HL-60/S4 (cell line): ENCODE measurements at regions not wholly inside any gene's neighbourhood (a gene's known extent, or its start where the extent isn't known, plus 50 kb on each side); places are given as distances from the start of the nearest gene placed in this dataset.
"Not testable (repeated sequence)": the region's sequence is repeated elsewhere in the genome, so short reads cannot be mapped to it uniquely, and the experiment has no call there.

ENCODE experiments used
- in situ Hi-C: fragments of 300-500 bp; cut with MboI; formaldehyde crosslinking; loops from 2 replicates; pipeline ENCODE4 v1.14.3; 2022; ENCODE audit warnings: low sequenced_read_pairs

DNA sequence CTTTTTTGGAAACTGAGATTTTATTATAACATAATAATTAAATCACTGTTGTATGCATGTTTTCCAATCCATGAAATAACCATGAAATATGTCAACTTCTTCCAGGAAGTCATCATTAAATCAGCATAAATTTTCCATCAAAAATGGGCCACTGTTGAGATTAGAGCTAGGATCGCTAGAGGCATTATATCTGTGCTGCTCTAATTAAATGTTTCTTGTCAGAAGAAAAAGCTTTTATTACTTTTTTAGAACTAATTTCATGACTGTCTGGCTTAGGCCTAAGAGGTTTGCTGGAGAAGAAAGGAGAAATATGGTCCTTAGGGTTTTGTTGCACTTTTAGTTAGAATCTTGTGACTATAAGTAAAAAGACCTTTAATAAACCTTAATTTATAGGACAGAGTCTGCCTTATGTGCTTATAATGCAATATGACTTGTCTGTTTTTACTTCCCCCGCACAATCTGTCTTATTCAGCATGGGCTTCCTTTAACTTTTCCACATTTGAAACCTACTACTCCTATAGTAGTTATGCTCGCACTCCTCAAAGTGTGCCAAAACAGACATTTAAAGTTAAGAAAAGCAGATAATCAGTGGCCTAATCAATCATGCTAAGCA lies 363.4 kb upstream of the GCFC2 start:
- in situ Hi-C loops, result no loop called here

DNA sequence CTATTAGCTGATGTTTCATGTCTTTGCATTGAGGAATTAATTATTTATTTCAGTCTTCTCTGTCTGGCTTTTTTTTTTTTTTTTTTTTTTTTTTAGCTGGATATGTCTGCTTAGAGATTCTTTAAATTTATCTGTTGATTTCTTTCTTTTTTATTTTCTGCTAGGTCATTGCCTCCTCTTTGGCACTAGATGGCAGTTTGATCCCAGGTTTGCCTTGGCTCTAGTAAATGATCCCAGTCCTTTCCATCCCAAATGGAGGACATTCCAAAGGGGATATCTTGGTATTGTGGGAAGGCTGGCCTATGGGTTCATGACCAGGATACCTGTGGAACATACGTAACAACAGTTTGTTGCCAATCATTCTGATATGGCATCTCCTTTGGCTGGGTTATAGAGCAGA lies 339.5 kb upstream of the GCFC2 start:
- in situ Hi-C loops, result no loop called here

DNA sequence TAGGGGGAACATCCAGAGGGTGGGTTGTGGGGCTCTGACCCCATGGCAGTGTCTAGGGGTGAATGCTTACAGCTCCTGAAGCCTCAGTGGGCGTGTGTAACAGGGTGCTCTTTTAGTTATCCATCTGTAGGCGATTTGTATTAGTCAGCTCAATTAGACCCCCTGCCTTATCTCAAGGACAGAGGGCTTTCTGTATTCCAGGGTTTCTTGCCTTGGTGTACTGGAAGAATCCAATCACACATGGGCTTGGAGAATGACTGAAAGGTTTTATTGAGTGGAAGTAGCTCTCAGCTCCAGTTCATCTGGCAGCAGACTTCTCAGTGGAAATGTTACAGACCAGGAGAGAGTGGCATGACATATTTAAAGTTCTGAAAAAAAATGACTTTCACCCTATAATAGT lies 334.0 kb upstream of the GCFC2 start:
- in situ Hi-C loops, result no loop called here

DNA sequence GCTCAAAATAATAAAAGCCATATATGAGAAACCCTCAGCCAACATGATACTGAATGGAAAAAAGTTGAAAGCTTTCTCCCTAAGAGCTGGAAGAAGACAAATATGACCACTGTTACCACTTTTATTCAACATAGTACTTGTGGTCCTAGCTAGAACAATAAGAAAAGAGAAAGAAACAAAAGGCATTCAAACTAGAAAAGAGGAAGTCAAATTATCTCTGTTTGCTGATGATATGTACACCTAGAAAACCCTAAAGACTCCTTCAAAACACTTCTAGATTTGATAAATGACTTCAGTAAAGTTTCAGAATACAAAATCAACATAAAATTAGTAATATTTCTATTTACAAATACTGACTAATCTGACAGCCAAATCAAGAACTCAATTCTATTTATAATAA lies 328.8 kb upstream of the GCFC2 start:
- in situ Hi-C loops, result no loop called here

DNA sequence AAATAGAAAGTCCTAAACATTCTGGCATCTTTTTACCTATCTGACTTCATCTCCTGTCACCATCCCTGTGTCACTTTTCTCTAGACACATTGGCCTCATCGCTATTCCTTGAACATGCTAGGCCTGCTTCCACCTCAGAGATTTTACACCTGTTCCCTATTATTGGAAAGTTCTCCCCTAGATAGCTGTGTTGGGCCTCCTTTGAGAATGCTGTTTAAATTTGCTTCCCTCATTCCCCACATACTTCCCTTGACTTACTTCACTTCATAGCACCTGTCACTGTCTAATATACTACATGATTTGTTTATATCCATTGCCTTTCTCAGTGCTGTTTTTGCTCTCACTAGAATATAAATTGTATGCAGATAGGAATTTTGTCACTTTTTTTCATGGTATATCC lies 317.0 kb upstream of the GCFC2 start:
- in situ Hi-C loops, result no loop called here

DNA sequence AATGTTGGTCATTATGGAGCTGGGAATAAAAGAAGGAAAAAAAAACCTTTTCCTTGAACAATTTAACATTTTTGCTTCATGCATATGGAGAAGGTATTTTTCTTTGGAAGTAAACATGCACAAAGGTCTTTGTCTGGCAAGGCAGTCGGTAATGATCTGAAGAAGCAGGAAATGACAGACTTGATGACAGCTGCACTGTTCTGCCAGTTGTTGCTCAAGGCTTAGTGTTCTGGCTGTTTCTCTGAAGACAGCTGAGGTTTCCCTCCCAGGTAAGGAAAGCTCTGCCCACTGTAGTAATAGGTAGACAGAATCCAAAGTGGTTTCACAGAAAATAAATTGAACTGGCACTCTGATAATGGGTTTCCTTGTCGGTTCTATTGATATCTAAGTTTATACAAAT lies 308.4 kb upstream of the GCFC2 start:
- in situ Hi-C loops, result no loop called here

DNA sequence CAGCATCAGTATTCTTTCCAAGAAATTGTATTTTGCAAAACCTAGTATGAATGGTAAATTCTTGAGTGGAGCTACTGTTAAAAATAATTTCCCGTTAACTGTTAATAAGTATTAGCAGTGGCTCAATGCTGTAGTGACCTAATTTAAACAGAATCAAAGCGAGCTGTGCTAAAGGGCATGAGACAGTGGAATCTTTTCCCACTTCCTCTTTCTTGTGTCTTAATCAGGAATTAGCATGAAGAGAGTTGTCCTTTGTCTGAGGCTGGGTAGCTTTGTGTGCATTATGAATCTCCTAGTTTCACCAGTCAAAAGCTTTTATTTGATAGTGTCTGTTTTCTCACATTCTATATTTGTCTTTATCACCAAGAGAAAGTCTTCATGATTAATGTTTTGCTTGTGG lies 298.8 kb upstream of the GCFC2 start:
- in situ Hi-C loops, result no loop called here

DNA sequence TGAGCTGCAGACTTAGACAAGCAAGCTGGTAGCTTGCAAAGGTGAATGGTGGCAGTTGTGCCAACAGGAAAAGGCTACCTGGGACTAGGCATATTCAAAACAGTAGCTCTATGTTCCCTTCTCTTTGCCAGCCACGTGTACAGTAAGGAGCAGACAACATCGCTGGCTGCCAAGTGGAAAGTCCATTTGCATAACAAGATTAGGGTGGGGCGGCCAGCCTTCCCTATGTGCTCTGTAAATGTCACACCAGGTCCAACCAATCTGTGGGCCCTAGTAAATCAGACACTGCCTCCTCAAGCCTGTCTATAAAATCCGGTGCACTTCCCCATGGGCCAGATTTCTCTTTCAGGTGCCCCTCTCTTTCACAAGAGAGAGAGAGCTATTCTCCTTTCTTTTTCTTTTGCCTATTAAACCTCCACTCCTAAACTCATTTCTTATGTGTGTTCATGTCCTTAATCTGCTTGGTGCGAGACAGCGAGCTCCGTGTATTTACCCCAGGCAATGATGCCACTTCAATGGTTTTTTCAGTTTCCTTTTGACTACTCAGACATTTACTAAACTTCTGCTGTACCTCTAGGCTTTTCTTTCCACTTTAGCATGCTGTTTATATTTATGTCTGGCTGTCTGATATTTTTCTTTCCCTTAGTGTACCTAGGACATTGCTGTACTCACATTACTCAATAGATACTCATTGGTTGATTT lies 297.4 kb upstream of the GCFC2 start:
- in situ Hi-C loops, result no loop called here

DNA sequence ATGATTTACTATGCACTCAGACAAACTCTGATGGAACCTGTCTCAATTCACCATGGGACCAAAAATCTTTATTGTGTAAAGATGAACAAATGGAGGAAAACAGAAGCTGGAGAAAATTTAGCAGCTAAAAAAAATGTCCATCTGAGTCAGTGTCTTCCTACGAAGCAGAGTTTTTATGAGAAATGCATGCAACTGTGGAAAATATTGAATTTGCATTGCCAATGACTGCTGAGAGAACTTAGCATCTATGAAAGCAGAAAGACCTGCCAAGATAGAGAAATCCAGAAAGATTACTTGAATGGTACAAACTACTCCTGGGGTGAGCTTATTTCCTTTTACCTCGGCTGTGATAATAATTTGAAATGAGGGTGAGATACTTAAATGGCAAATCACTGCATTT lies 289.7 kb upstream of the GCFC2 start:
- in situ Hi-C loops, result no loop called here

DNA sequence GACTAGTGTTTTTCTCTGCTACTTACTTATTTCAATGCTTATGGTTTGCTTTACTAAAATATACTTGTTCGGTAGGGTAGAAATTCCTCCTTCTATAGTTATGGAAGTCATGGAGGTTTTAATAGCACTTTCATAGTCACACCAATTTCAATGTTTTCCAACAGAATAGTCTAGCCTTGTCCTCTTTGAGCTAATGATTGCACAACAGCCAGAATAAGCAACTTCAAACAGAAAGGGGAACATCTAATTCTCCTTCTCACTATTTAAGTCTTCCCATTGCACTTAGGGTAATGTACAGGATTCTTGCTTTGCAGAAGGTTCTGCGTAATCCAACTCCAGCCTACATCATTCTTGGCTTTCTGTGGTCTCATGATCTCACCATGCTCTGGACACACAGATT lies 287.7 kb upstream of the GCFC2 start:
- in situ Hi-C loops, result no loop called here

DNA sequence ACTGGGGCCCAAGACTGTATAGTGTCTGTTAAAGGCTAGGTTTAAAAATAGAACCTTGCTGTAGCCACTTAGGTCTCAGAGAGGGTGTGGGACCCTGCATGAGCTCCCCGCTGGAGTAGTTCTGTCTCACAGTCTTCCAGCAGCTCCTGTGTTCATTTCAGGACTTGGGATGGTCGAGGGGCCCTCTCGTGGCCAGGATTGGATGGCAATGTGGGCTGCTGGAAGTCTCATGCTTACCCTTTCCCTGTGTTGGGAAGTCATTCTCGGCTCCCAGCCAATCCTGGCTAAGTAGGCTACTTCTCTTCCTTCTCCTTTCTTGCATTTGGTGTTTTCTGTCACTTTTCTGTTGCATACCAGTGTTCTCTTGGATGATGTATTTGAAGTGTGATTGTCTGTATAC lies 284.0 kb upstream of the GCFC2 start:
- in situ Hi-C loops, result no loop called here

DNA sequence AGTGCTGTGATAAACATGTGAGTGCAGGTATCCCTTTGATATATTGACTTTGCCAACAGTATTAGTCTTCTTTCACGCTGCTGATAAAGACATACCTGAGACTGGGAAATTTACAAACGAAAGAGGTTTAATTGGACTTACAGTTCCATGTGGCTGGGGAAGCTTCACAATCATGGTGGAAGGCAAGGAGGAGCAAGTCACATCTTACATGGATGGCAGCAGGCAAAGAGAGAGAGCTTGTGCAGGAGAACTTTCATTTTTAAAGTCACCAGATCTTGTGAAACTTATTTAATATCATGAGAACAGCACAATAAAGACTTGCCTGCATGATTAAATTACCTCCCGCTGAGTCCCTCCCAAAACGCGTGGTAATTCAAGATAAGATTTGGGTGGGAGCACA lies 277.9 kb upstream of the GCFC2 start:
- in situ Hi-C loops, result not testable (repeated sequence)

DNA sequence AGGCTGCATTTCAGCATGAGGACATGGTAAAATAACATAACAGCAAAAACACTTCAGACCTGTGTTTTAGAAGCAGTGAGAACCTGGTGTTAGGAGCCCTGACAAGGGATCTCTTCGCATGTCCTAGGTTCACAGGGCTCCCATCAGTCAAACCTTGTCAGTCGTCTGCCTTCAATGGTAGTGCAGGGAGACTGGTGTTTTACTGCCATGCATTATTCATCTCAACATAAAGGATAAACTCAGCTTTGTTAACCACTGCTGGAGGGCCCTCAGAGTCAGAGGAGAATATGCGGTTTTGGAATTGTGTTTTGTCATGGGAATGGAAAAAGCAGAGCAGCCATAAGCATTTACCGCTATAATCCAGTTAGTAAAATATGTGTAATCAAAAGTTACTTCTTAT lies 275.9 kb upstream of the GCFC2 start:
- in situ Hi-C loops, result no loop called here

DNA sequence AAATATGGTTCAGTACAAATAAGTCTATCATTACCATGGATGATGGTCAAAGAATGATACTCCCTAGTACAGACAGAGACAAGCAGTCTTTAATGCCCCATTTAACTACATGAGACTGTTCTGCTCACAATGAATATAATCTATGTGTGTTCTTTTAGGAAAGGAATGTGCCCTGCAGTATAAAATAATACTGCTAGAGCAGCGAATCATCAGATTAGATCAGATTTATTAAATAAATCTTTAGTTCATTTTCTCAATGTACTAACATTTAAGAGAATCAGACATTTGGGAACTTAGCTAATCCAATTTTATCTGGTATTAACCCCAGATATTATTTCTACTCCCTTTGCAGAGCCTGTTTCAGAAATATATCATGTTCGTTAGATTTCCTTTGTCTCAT lies 272.0 kb upstream of the GCFC2 start:
- in situ Hi-C loops, result no loop called here

DNA sequence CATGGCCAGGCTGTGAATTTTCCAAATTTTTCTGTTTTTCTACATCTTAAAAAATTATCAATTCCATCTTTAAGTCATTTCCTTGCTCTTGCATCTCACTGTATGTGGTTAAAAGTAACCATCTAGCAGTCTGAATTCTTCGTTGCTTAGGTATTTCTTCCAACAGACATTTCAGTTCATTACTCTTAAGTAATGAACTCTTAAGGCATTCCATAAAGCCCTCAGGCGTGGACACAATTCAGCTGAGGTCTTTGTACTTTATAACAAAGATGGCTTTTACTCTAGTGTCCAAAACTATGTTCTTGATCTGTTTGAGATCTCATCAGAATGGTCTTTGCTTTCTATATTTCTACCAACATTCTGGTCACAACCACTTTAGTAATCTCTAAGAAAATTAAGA lies 253.9 kb upstream of the GCFC2 start:
- in situ Hi-C loops, result no loop called here

DNA sequence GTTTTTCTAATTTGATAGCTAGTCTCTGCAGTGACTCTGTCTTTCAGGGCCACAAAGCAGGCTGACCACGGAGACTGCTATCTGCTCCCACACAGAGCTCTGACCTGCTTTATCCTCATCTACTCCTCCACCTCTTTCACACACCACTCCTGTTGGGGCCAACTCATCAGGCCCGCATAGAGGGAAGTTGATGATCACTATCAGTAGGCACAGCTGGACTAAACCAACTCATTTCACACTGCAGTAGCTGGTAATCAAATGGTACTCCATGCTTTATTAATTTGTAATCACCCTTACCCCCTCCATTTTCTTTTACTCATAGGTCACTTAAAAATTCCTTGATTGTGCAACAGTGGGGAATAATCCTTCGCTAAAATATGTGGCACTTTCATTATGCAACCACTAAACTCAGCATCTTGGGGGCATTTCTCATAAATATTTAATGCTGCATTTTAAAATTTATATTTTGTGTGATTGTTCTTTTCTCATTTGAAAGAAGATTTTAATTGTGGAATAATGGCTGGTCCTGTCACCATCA lies 249.8 kb upstream of the GCFC2 start:
- in situ Hi-C loops, result no loop called here

DNA sequence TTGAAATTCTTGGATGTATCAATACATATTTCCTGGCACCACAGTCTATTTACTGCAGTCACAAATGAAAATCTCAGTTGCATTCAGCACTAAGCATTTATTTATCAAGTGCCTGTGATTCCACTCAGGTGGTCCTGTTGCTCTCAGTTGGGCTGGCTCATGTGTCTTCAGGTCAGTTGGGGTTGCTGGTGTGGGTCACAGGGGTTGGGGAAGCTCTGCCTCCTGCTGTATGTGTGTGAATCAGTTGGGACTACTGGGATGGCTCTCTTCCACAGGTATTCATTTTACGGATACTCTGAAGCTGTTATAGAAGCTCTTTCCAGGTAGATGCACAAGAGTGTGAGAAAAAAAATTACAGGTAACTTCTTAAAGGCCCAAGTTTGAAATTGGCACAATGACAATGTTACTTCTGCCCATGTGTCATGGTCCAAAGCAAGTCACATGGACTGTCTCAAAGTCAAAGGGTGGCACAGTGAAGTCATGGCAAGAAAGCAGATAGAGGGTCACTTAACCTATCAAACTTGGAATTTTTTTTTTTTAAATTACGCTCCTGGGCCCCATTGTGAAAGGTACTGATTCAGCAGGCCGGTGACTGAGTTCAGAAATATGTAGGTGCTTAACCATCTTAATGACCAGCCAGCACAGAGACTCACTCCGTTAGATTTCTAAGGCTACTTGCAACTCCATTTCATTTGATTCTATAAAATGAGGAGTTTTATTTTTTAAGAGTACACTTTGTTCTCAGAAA lies 249.2 kb upstream of the GCFC2 start:
- in situ Hi-C loops, result no loop called here

DNA sequence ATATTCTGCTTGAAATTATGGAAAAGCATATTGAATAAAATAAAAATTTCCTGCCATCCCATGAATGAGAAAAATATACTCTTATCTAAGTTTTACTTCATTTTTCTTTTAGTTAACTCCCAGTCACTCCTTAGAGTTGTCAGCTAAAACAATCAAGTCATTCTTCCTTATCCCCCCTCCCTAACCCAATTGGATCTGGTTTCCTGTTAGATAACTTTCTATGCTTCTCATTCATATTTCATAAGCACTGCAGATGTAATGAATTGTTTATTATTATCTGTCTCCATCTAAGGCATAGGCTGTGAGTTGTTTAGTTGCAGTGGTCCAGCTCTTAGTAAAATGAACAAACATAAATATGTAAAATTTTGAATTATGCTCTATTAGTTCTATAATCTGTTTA lies 244.0 kb upstream of the GCFC2 start:
- in situ Hi-C loops, result no loop called here

DNA sequence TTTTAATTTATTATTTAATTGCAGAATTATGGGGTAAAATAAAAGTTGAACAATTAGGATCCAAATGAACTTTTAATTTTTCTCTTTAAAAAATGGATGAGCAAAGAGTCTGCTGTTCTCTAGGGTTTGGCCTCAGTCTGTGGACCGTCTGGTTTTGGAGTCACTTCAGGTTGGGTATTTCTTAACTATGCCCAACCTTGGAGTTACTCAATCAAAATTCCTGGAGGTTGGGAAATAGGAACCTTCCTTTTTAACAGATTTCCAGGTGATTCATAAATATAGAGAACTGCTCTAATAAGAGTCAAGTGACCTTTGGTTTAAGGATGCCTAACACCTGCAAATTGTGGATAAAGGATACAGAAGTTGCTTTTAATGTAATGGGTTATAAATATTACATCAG lies 241.5 kb upstream of the GCFC2 start:
- in situ Hi-C loops, result no loop called here

DNA sequence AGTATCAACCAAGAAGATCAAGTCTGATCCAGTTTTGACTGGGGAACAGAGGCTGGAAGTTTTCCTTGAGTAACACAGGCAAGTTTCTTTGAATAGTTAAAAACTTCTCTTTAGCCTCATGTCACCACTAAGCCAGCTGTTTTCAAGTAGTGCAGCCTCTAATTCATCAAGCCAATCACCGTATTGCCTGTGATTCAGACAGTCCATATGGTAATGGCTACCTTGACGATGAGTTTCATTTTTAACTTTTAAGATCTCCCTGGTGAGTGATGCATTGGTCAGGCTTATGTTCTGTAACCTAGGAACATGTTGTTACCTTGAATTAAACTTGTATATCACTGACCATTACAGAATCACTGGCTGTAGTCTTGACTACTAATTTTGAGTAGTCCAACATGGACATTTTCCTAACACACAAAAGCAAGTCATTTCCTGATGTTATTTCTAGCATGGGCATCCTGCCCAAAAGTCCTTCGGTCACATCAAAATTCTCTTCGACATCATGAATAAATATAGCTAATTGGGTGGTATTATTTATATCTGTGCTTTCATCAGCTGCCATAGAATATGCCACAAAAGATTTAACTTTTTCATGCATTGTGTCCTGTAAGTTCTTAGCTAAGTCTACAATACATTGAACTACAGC lies 238.8 kb upstream of the GCFC2 start:
- in situ Hi-C loops, result no loop called here

DNA sequence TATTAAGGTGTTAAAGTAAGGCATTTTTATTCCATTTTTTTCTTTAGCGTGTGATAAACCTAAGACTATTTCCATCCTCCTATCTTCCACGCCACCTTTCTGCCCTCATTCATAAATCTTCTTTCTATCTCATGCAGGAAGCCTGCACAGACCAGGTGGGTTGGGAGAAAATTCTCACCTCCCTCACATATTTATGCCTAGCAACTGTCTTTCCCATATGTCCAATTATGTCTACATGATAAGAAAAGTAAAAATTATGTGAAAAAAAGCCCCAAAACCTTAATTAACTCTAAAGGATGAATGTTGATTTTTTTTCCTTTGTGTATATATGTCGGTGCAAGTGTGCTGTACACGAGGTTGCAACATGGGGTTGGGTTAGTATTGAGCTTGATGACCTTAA lies 225.6 kb upstream of the GCFC2 start:
- in situ Hi-C loops, result no loop called here

DNA sequence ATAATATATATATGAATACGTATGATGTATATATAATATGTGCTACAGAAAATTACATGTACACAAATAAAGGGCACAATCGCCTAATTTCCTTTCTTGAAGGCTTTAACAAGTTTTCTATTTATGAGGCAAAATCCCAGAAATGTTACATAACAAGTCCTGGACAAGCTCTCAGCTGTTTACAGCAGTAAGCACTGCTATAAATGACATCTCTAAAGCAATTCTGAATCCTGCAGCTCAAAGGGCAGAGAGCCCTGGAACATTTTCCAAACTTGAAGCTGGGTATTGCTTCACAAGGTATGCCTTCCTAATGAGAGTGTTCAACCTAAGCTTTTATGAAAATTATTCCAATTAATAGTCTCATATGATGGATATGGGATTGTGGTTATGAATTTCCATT lies 222.3 kb upstream of the GCFC2 start:
- in situ Hi-C loops, result no loop called here
